GM10266 (cell line): ENCODE measurements at regions not wholly inside any gene's neighbourhood (a gene's known extent, or its start where the extent isn't known, plus 50 kb on each side); places are given as distances from the start of the nearest gene placed in this dataset.

Source experiments
- DNase-seq: peaks from one replicate; pipeline ENCODE4 v3.0.0; 2012; ENCODE audit errors: extremely low spot score
- CTCF ChIP-seq: IDR thresholded peaks from 2 replicates; pipeline ENCODE4 v1.5.1; 2012; ENCODE audit warnings: mild to moderate bottlenecking, low read depth; ENCODE audit not compliant: control insufficient read depth, insufficient read depth; ENCODE audit errors: missing control alignments

GRCh38 chr2:239523147-239523953 lies 122.5 kb upstream of the HDAC4 start:
- TF ChIP-seq CTCF = no peak
- DNase-seq = no peak

DNA sequence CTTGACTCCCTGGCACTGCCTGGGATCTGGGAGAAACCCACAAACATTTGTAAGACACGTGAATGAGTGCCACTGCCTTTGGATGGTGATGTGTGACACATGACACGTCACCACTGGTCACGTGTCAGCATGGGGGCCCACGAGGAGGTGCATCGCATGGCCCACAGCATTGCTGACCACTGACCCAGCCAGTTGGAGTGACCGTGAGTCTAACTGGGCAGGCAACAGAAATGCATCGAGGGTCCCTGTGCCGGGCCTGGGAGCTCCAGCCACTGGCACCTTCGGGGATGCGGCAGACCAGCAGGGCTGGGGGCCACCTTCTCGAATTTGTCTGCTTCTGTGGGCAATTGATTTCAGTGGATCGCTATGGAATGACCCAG lies 121.9 kb upstream of the HDAC4 start:
- no peak for TF ChIP-seq CTCF
- DNase-seq = no peak

GRCh38 chr2:239522002-239522739 lies 121.4 kb upstream of the HDAC4 start:
- DNase-seq = no peak
- no peak for TF ChIP-seq CTCF

DNA sequence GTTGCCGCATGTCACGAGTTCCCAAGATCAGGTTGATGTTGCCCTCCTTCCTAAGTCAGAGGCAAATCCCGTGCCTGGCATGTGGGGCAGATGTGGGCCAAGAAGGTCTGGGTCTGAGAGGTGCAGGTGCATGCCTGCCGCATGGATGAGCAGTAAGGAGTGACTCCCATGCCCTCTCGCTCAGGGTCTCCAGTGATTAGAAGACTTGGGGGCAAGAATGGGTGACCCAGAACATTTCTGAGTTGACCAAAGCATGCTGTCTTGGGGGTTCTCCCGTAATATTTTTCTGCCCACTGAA lies 120.6 kb upstream of the HDAC4 start:
- TF ChIP-seq CTCF = no peak

GRCh38 chr2:239520811-239521517 lies 120.1 kb upstream of the HDAC4 start:
- no peak for TF ChIP-seq CTCF
- DNase-seq = no peak

More for the DNA sequence above, 120.6 kb upstream of the HDAC4 start:
- DNase-seq = no peak

GRCh38 chr2:239519921-239520585 lies 119.2 kb upstream of the HDAC4 start:
- TF ChIP-seq CTCF = no peak

More at GRCh38 chr2:239519921-239520585, 119.2 kb upstream of the HDAC4 start:
- no peak for DNase-seq
